ENCODE measurements at regions not wholly inside any gene's neighbourhood (a gene's known extent, or its start where the extent isn't known, plus 50 kb on each side); places are given as distances from the start of the nearest gene placed in this dataset.

- Histone ChIP-seq H3K9me3 (ENCODE audit: low read depth) (no peaks in the 10 kb centered on the region), H3K79me2 (ENCODE audit: insufficient read depth) (no peaks in the 10 kb centered on the region), H3K4me3 (no peak overlapping the region), H4K20me1 (ENCODE audit: insufficient read depth) (no peaks in the 10 kb centered on the region), H3K27me3 (replicated peaks; ENCODE audit: insufficient read depth) (no peaks in the 10 kb centered on the region), H3K36me3 (ENCODE audit: low read depth) (no peaks in the 10 kb centered on the region), H3K9ac (no peak overlapping the region), H3K4me2 (ENCODE audit: unreplicated experiment) (no peak overlapping the region), H3K27ac (no peak overlapping the region), H2AFZ (no peak overlapping the region), H3K9me2 (ENCODE audit: insufficient read depth) (no peaks in the 10 kb centered on the region), H3F3A (ENCODE audit: insufficient read depth) (no peaks in the 10 kb centered on the region), H3K4me1 (ENCODE audit: insufficient read depth) (no peaks in the 10 kb centered on the region)
- WGBS, 2 experiments (ENCODE audit: low coverage in 1 of 2, low lambda C conversion rate in 2 of 2, missing lambda C conversion rate in 2 of 2) = 49 to 52% methylated on average over 2 of the region's 2 CpGs
- DNase-seq = no peak
- in situ Hi-C loops (cut with MboI) = no loop called here
- TF ChIP-seq EZH2phosphoT487 (IDR thresholded peaks at IDR 0.05; ENCODE audit: insufficient read depth, low read depth) = no peak
- no peak for TF ChIP-seq EZH2 (IDR thresholded peaks at IDR 0.05; ENCODE audit: insufficient read depth, poor library complexity, severe bottlenecking)
Measured at GRCh38 chr7:13139436-13139835, 452.0 kb downstream of the ARL4A start.

- no peaks in the 10 kb centered on the region for H3K9me2 ChIP-seq (ENCODE audit: insufficient read depth)
- in situ Hi-C loops (cut with MboI) = no loop called here
- H3K9me3 ChIP-seq (ENCODE audit: low read depth) = no peaks in the 10 kb centered on the region
- no peaks in the 10 kb centered on the region for H3F3A ChIP-seq (ENCODE audit: insufficient read depth)
- WGBS, 2 experiments (ENCODE audit: low coverage in 1 of 2, low lambda C conversion rate in 2 of 2, missing lambda C conversion rate in 2 of 2) = 38 to 57% methylated on average over 4 of the region's 4 CpGs
- H3K4me3 ChIP-seq = no peak overlapping the region
- H3K4me2 ChIP-seq (ENCODE audit: unreplicated experiment) = no peak overlapping the region
- no peak overlapping the region for H3K27ac ChIP-seq
- no peaks in the 10 kb centered on the region for H3K36me3 ChIP-seq (ENCODE audit: low read depth)
- no peak for DNase-seq
- no peaks in the 10 kb centered on the region for H4K20me1 ChIP-seq (ENCODE audit: insufficient read depth)
- H3K9ac ChIP-seq = no peak overlapping the region
- H3K27me3 ChIP-seq (replicated peaks; ENCODE audit: insufficient read depth) = no peaks in the 10 kb centered on the region
- no peaks in the 10 kb centered on the region for H3K79me2 ChIP-seq (ENCODE audit: insufficient read depth)
- TF ChIP-seq EZH2phosphoT487 (IDR thresholded peaks at IDR 0.05; ENCODE audit: insufficient read depth, low read depth) = no peak
- no peak for TF ChIP-seq EZH2 (IDR thresholded peaks at IDR 0.05; ENCODE audit: insufficient read depth, poor library complexity, severe bottlenecking)
- no peaks in the 10 kb centered on the region for H3K4me1 ChIP-seq (ENCODE audit: insufficient read depth)
- peak overlapping the region; percentile 12; the same call in 1 of the 2 replicates for H2AFZ ChIP-seq
Measured at GRCh38 chr7:13144673-13145072, 457.2 kb downstream of the ARL4A start.

GRCh38 chr7:13148548-13148947 is 461.1 kb downstream of the ARL4A start:
- Histone ChIP-seq H4K20me1 (ENCODE audit: insufficient read depth) (no peaks in the 10 kb centered on the region), H3K79me2 (ENCODE audit: insufficient read depth) (no peaks in the 10 kb centered on the region), H2AFZ (no peak overlapping the region), H3K4me2 (ENCODE audit: unreplicated experiment) (no peak overlapping the region), H3K9ac (no peak overlapping the region), H3K9me2 (ENCODE audit: insufficient read depth) (no peaks in the 10 kb centered on the region), H3K4me3 (no peak overlapping the region), H3K27me3 (replicated peaks; ENCODE audit: insufficient read depth) (no peaks in the 10 kb centered on the region), H3K4me1 (ENCODE audit: insufficient read depth) (no peaks in the 10 kb centered on the region), H3K9me3 (ENCODE audit: low read depth) (no peaks in the 10 kb centered on the region), H3F3A (ENCODE audit: insufficient read depth) (no peaks in the 10 kb centered on the region), H3K27ac (no peak overlapping the region), H3K36me3 (ENCODE audit: low read depth) (no peaks in the 10 kb centered on the region)
- TF ChIP-seq EZH2 (IDR thresholded peaks at IDR 0.05; ENCODE audit: insufficient read depth, poor library complexity, severe bottlenecking) (no peak), EZH2phosphoT487 (IDR thresholded peaks at IDR 0.05; ENCODE audit: insufficient read depth, low read depth) (no peak)
- in situ Hi-C loops (cut with MboI) = no loop called here
- 10 to 11% methylated on average over 1 of the region's 1 CpG for WGBS, 2 experiments (ENCODE audit: low coverage in 1 of 2, low lambda C conversion rate in 2 of 2, missing lambda C conversion rate in 2 of 2)
- no peak for DNase-seq

- H2AFZ ChIP-seq = no peak overlapping the region
- H3K79me2 ChIP-seq (ENCODE audit: insufficient read depth) = no peaks in the 10 kb centered on the region
- in situ Hi-C loops (cut with MboI) = no loop called here
Measured at GRCh38 chr7:13151978-13152377, 464.5 kb downstream of the ARL4A start.

GRCh38 chr7:13152755-13153154 is 465.3 kb downstream of the ARL4A start:
- no peaks in the 10 kb centered on the region for H4K20me1 ChIP-seq (ENCODE audit: insufficient read depth)
- no peaks in the 10 kb centered on the region for H3K27me3 ChIP-seq (replicated peaks; ENCODE audit: insufficient read depth)
- no peak overlapping the region for H3K4me3 ChIP-seq
- H3K36me3 ChIP-seq (ENCODE audit: low read depth) = no peaks in the 10 kb centered on the region
- H3K4me1 ChIP-seq (ENCODE audit: insufficient read depth) = no peaks in the 10 kb centered on the region
- no peak for DNase-seq
- no peak overlapping the region for H3K27ac ChIP-seq
- H3K4me2 ChIP-seq (ENCODE audit: unreplicated experiment) = no peak overlapping the region
- TF ChIP-seq EZH2 (IDR thresholded peaks at IDR 0.05; ENCODE audit: insufficient read depth, poor library complexity, severe bottlenecking) = no peak
- TF ChIP-seq EZH2phosphoT487 (IDR thresholded peaks at IDR 0.05; ENCODE audit: insufficient read depth, low read depth) = no peak
- H3K9me3 ChIP-seq (ENCODE audit: low read depth) = no peaks in the 10 kb centered on the region
- H3K9ac ChIP-seq = no peak overlapping the region
- H2AFZ ChIP-seq = no peak overlapping the region
- H3K9me2 ChIP-seq (ENCODE audit: insufficient read depth) = no peaks in the 10 kb centered on the region
- H3K79me2 ChIP-seq (ENCODE audit: insufficient read depth) = no peaks in the 10 kb centered on the region
- no peaks in the 10 kb centered on the region for H3F3A ChIP-seq (ENCODE audit: insufficient read depth)
- in situ Hi-C loops (cut with MboI) = no loop called here

More at GRCh38 chr7:13151978-13152377, 464.5 kb downstream of the ARL4A start:
- no peaks in the 10 kb centered on the region for H3K9me2 ChIP-seq (ENCODE audit: insufficient read depth)
- H3K9me3 ChIP-seq (ENCODE audit: low read depth) = no peaks in the 10 kb centered on the region
- H3K27me3 ChIP-seq (replicated peaks; ENCODE audit: insufficient read depth) = no peaks in the 10 kb centered on the region
- no peak for DNase-seq
- H3F3A ChIP-seq (ENCODE audit: insufficient read depth) = no peaks in the 10 kb centered on the region
- H3K4me3 ChIP-seq = no peak overlapping the region
- H4K20me1 ChIP-seq (ENCODE audit: insufficient read depth) = no peaks in the 10 kb centered on the region
- H3K4me2 ChIP-seq (ENCODE audit: unreplicated experiment) = no peak overlapping the region
- H3K36me3 ChIP-seq (ENCODE audit: low read depth) = no peaks in the 10 kb centered on the region
- H3K4me1 ChIP-seq (ENCODE audit: insufficient read depth) = no peaks in the 10 kb centered on the region
- H3K9ac ChIP-seq = no peak overlapping the region
- H3K27ac ChIP-seq = no peak overlapping the region
- TF ChIP-seq EZH2phosphoT487 (IDR thresholded peaks at IDR 0.05; ENCODE audit: insufficient read depth, low read depth) (no peak), EZH2 (IDR thresholded peaks at IDR 0.05; ENCODE audit: insufficient read depth, poor library complexity, severe bottlenecking) (no peak)
- WGBS, 2 experiments (ENCODE audit: low coverage in 1 of 2, low lambda C conversion rate in 2 of 2, missing lambda C conversion rate in 2 of 2) = 87 to 92% methylated on average over 1 of the region's 1 CpG

Data from GM23248 (cell line).